Ascending aorta (tissue), 2 donors: ENCODE measurements at regions not wholly inside any gene's neighbourhood (a gene's known extent, or its start where the extent isn't known, plus 50 kb on each side); places are given as distances from the start of the nearest gene placed in this dataset.
A peak's percentile ranks its signal among the peaks of the same experiment; 100 is the strongest.

Experiments
- DNase-seq, 2 donors: peaks; one replicate each; pipeline ENCODE4 v3.0.0-alpha.2; 2019; ENCODE audit warnings: low spot score in 2 of 2
- H3K27ac ChIP-seq, 2 donors: fragments of 200-600 bp; sonication (generic); one replicate each; pipeline ENCODE4 v1.5.1; 2016 to 2017; ENCODE audit warnings: mild to moderate bottlenecking in 1 of 2
- H3K27me3 ChIP-seq: fragments of 200-600 bp; sonication (generic); one replicate; pipeline ENCODE4 v1.5.1; 2017
- H3K36me3 ChIP-seq, 2 donors: fragments of 200-600 bp; sonication (generic); one replicate each; pipeline ENCODE4 v1.5.1; 2016
- H3K4me1 ChIP-seq, 2 donors: fragments of 200-600 bp; sonication (generic); one replicate each; pipeline ENCODE4 v1.5.1; 2016 to 2017; ENCODE audit warnings: mild to moderate bottlenecking in 1 of 2
- H3K4me3 ChIP-seq, 2 donors: fragments of 200-600 bp; sonication (generic); one replicate each; pipeline ENCODE4 v1.5.1; 2016 to 2017; ENCODE audit warnings: mild to moderate bottlenecking in 1 of 2
- H3K9me3 ChIP-seq, 2 donors: fragments of 200-600 bp; sonication (generic); one replicate each; pipeline ENCODE4 v1.5.1; 2016
- CTCF ChIP-seq, 3 experiments: fragments of 200-600 bp in 2 of 3; fragments of 450-650 bp in 1 of 3; sonication (generic) in 2 of 3; IDR thresholded peaks; one replicate each; pipeline ENCODE4 v1.5.1; 2016 to 2019; ENCODE audit warnings: antibody characterized with exemption in 3 of 3, mild to moderate bottlenecking in 1 of 3, moderate library complexity in 1 of 3
- intact Hi-C: fragments of 100-400 bp; cut with DNase I; formaldehyde crosslinking; loops from one replicate; pipeline ENCODE4 v1.15.1; 2023

DNA sequence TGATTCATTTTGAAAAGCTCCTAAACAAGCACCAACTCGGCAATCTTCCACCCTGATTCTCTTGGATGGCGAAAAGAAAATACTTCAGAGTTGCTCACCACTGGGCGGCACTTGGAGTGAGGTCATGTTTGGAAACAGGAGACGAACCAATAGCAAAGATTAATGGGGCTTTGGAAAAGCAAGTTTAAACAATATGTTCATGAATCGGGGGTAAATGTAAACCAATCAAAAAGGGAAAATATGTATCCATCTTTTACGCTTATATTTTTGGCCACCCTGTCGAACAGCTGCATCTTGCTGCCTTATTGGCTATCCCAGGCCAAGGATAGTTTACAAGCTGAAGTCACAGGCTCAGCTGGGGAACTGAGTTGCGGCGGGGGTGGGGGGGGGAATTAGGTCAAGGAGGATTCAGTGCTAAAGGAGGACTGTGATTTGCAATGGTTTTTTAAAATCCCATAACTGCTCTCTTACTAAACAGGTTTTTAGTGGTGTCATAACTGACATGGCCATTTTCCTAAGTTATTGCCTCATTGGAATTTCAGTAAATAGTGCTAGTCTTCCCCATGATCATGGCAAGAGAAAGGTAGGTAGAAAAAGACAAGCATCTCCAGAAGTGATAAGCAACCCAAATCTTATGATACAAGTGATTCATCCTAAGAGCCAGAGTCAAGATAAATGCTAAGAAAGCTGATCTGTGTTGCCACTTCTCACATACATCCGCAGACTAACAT is 210.6 kb downstream of the PHLDA1 start:
- intact Hi-C loops = loop anchor here (2.0 to 10.0 kb wide), 2 partner anchors 210 to 306 kb away; partner anchors contain the start of genes KRR1 and PHLDA1
- Histone ChIP-seq H3K4me3 (no peak overlapping the region), H3K9me3 (no peaks in the 10 kb centered on the region), H3K36me3 (no peaks in the 10 kb centered on the region), H3K4me1 (no peaks in the 10 kb centered on the region), H3K27me3 (no peaks in the 10 kb centered on the region), H3K27ac (peak overlapping the region; percentile 42 to 50)
- no peak for TF ChIP-seq CTCF (IDR thresholded peaks at IDR 0.05)
- DNase-seq = peak in 1 of 2 donors; percentile 83

- Histone ChIP-seq H3K4me1 (no peaks in the 10 kb centered on the region), H3K4me3 (no peak overlapping the region), H3K9me3 (no peaks in the 10 kb centered on the region), H3K27me3 (no peaks in the 10 kb centered on the region), H3K27ac (no peak overlapping the region), H3K36me3 (no peaks in the 10 kb centered on the region)
- no peak for TF ChIP-seq CTCF (IDR thresholded peaks at IDR 0.05)
- intact Hi-C loops = loop anchor here (2.0 to 10.0 kb wide), 2 partner anchors 211 to 305 kb away; partner anchors contain the start of genes KRR1 and PHLDA1
- no peak for DNase-seq
These were observed 211.5 kb downstream of the PHLDA1 start for GRCh38 chr12:75820071-75820470.

- H3K4me1 ChIP-seq = peaks cover 0 to 2% of the 10 kb centered on the region in 2 donors
- intact Hi-C loops = loop anchor here (10.0 kb wide), 1 partner anchor 425 kb away; the partner anchor contains the start of gene GLIPR1L2
- H3K9me3 ChIP-seq = no peaks in the 10 kb centered on the region
- no peak for TF ChIP-seq CTCF (IDR thresholded peaks at IDR 0.05)
- no peak for DNase-seq
- H3K4me3 ChIP-seq = no peak overlapping the region
- no peak overlapping the region for H3K27ac ChIP-seq
- H3K36me3 ChIP-seq = no peaks in the 10 kb centered on the region
- no peaks in the 10 kb centered on the region for H3K27me3 ChIP-seq
These were observed 212.1 kb downstream of the PHLDA1 start for GRCh38 chr12:75819512-75819911.

- Histone ChIP-seq H3K9me3 (no peaks in the 10 kb centered on the region), H3K27ac (no peak overlapping the region), H3K4me1 (peaks cover 0 to 2% of the 10 kb centered on the region in 2 donors), H3K27me3 (no peaks in the 10 kb centered on the region), H3K4me3 (no peak overlapping the region), H3K36me3 (no peaks in the 10 kb centered on the region)
- no peak for DNase-seq
- intact Hi-C loops = loop anchor here (10.0 kb wide), 1 partner anchor 424 kb away; the partner anchor contains the start of gene GLIPR1L2
- TF ChIP-seq CTCF (IDR thresholded peaks at IDR 0.05) = no peak
These were observed 212.7 kb downstream of the PHLDA1 start for GRCh38 chr12:75818863-75819262.

- Histone ChIP-seq H3K27me3 (no peaks in the 10 kb centered on the region), H3K4me1 (peaks cover 0 to 2% of the 10 kb centered on the region in 2 donors), H3K27ac (no peak overlapping the region), H3K4me3 (no peak overlapping the region), H3K9me3 (no peaks in the 10 kb centered on the region), H3K36me3 (no peaks in the 10 kb centered on the region)
- intact Hi-C loops = loop anchor here (10.0 kb wide), 1 partner anchor 422 kb away; the partner anchor contains the start of gene GLIPR1L2
- DNase-seq = no peak
- no peak for TF ChIP-seq CTCF (IDR thresholded peaks at IDR 0.05)
These were observed 214.7 kb downstream of the PHLDA1 start for GRCh38 chr12:75816897-75817296.
